Muscle layer of colon (tissue), 2 donors: ENCODE measurements at regions not wholly inside any gene's neighbourhood (a gene's known extent, or its start where the extent isn't known, plus 50 kb on each side); places are given as distances from the start of the nearest gene placed in this dataset.

Source experiments
- H3K27ac ChIP-seq: one replicate; pipeline ENCODE4 v1.7.0; 2013; ENCODE audit warnings: low read depth, mild to moderate bottlenecking, low read length, moderate library complexity
- H3K27me3 ChIP-seq, 2 donors: one replicate each; pipeline ENCODE4 v1.7.0; 2013; ENCODE audit warnings: low read length in 2 of 2, mild to moderate bottlenecking in 2 of 2; ENCODE audit not compliant: insufficient read depth in 2 of 2, control insufficient read depth in 1 of 2
- H3K36me3 ChIP-seq: one replicate; pipeline ENCODE4 v1.7.0; 2013; ENCODE audit warnings: mild to moderate bottlenecking, low read length; ENCODE audit not compliant: insufficient read depth
- H3K4me1 ChIP-seq: one replicate; pipeline ENCODE4 v1.7.0; 2013; ENCODE audit warnings: mild to moderate bottlenecking, low read length; ENCODE audit not compliant: insufficient read depth
- H3K4me3 ChIP-seq, 2 donors: one replicate each; pipeline ENCODE4 v1.7.0; 2013; ENCODE audit warnings: low read length in 2 of 2, low read depth in 1 of 2, mild to moderate bottlenecking in 1 of 2, moderate library complexity in 1 of 2
- H3K9ac ChIP-seq: one replicate; pipeline ENCODE4 v1.7.0; 2013; ENCODE audit warnings: low read length
- H3K9me3 ChIP-seq: one replicate; pipeline ENCODE4 v1.7.0; 2013; ENCODE audit warnings: mild to moderate bottlenecking, low read length
- donor health status: abdominal sarcoma.
- donor health status: Adenocarcinoma of cecum.

DNA sequence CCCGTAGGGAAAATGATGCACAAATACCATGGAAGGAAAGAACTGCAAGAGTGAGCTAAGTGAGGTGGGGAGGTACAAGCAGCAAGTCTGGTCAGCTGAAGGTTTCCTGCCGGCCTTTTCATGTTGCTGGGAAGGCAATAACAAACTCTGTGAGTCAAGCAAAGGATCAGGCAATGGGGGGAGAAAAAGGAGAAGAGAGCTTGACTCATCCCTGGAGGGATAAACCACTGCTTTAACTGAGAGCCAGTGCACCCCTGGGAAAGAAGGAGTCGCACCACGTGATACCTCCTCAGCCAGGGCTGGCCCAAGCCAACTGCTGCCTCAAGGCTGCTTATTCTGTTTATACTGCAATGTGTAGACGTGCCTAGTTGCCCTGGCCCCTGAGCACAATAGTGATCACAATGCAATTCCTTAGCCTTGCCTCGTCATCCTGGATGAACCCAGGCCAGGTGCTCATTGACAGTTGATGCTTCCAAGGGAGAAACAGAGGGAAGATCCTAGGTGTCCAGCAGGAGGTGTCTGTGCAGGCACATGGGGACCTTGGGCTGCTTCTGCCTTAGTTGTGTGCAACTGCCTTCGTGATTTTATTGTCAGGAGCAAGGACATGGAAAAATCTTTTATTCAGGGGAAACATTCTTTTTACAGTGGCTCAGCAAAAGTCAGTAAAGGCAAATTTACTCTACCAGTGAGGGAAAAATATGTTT is 203.0 kb upstream of the TUT7 start:
- Histone ChIP-seq H3K9me3 (no peaks in the 10 kb centered on the region), H3K9ac (no peak overlapping the region), H3K36me3 (no peaks in the 10 kb centered on the region), H3K4me3 (no peak overlapping the region), H3K4me1 (peaks cover 13% of the 10 kb centered on the region), H3K27me3 (no peaks in the 10 kb centered on the region), H3K27ac (no peak overlapping the region)

DNA sequence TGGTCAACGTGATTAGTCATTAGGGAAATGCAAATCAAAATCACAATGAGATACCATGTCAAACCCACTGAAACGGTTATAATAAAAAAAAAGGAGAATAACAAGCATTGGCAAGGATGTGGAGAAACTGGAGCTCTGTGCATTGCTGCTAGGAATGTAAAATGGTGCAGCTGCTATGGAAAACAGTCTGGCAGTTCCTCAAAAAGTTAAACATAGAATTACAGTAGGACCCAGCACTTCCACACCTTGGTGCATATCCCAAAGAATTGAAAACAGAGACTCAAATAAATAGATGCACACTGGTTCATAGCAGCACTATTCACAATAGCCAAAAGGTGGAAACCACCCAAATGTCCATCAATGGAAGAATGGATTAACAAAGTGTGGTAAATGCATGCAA is 201.5 kb upstream of the TUT7 start:
- no peaks in the 10 kb centered on the region for H3K9me3 ChIP-seq
- H3K27me3 ChIP-seq = no peaks in the 10 kb centered on the region
- H3K36me3 ChIP-seq = no peaks in the 10 kb centered on the region
- no peak overlapping the region for H3K9ac ChIP-seq
- no peak overlapping the region for H3K4me3 ChIP-seq
- H3K4me1 ChIP-seq = peaks cover 13% of the 10 kb centered on the region
- no peak overlapping the region for H3K27ac ChIP-seq

DNA sequence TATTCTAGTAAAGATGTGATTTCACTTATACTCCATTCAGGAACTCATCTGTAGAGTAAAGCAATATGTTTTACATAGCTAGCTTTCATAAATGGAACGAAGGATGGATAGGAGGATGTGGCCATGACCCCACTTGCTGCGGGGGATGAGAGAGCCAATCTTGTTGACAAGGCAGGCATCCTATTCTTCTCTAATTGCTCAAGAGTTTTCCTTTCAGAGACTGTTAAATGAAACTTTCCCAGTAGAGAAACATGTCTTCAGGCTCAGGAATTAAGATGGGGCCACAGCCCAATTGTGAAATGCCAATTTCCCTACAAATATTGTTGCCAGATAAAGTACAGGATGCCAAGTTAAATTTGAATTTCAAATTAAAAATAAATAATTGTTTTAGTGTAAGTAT is 196.2 kb upstream of the TUT7 start:
- Histone ChIP-seq H3K27ac (no peak overlapping the region), H3K4me1 (no peaks in the 10 kb centered on the region), H3K9me3 (no peaks in the 10 kb centered on the region), H3K9ac (no peak overlapping the region), H3K36me3 (no peaks in the 10 kb centered on the region), H3K4me3 (no peak overlapping the region), H3K27me3 (no peaks in the 10 kb centered on the region)

DNA sequence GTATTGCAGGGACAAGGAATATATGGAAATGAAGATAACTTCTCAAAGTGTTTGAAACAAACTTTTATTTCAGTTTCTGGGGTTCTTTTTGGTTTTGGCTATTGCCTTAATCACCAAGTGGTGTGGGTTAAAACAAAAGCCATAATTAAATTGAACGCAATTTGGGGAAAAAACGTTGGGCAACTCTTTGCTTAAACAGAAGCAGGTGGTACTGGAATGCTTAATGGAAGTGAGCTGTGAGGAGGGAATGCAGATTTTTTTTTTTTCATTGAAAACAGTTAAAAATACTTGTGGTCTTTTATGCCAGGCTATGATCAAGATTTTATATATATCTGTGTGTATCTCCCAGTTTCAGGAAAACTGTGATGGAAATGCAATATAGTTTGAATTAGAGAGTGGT is 195.7 kb upstream of the TUT7 start:
- Histone ChIP-seq H3K4me1 (no peaks in the 10 kb centered on the region), H3K27ac (no peak overlapping the region), H3K9me3 (no peaks in the 10 kb centered on the region), H3K36me3 (no peaks in the 10 kb centered on the region), H3K4me3 (no peak overlapping the region), H3K27me3 (no peaks in the 10 kb centered on the region), H3K9ac (no peak overlapping the region)

DNA sequence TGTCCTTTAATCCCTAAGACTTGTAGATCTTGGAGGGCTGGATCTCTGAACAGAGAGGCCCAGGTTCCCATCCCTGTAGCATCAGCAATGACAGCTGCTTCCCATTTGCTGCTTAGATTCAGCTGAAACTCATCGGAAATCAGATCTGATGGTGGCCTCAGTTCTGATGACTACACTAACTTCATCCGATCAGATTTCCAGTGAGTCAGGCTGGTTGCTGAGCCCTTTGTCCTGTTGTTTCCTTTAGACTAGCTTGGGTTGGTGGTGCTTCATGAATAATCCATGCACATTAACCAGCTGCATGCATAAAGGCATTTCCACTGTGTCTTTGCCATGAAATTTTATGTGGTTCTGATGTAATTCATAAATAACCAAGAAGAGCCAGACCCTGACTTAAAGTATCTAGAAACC is 195.2 kb upstream of the TUT7 start:
- H3K9me3 ChIP-seq = no peaks in the 10 kb centered on the region
- H3K27ac ChIP-seq = no peak overlapping the region
- no peaks in the 10 kb centered on the region for H3K4me1 ChIP-seq
- no peaks in the 10 kb centered on the region for H3K27me3 ChIP-seq
- H3K9ac ChIP-seq = no peak overlapping the region
- H3K4me3 ChIP-seq = no peak overlapping the region
- H3K36me3 ChIP-seq = no peaks in the 10 kb centered on the region

DNA sequence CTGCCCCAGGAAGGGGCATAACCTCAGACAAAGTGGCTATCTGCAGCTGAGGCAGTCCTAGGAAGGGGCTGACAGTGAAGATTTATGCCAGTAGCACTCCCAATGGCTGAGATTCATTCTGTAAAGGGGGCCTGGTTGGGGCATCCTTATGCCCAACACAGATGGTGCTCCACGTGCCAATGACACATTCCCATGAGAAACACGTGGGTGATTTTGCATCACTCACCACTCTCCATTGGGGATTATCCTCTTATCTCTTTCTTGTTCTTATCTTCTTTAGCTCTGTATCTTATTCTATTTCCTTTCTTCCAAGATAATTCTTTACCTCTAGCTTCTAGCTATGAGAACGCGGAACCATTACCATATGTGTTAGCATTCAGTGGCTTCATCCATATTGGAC is 194.0 kb upstream of the TUT7 start:
- Histone ChIP-seq H3K4me1 (no peaks in the 10 kb centered on the region), H3K4me3 (no peak overlapping the region), H3K27ac (no peak overlapping the region), H3K9me3 (no peaks in the 10 kb centered on the region), H3K36me3 (no peaks in the 10 kb centered on the region), H3K27me3 (no peaks in the 10 kb centered on the region), H3K9ac (no peak overlapping the region)

DNA sequence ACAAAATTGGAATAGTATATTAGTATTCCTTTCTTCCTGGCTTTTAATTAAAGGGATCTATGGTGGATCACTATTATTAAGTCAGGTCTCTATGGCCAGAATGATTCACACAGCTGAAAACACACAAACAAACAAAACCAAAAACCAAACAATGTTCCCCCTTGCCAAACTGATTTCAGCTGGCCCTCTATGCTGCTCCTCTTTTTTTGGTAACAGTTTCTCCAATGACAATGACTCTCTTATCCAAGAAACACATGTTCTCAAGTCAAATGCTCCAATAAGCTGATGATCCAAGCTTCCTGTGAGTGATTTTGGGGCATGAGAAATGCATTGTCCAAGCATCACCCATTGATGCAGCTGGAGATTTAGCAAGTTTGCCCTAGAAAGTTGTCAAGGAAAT is 193.4 kb upstream of the TUT7 start:
- no peaks in the 10 kb centered on the region for H3K27me3 ChIP-seq
- H3K4me1 ChIP-seq = no peaks in the 10 kb centered on the region
- no peak overlapping the region for H3K9ac ChIP-seq
- no peak overlapping the region for H3K27ac ChIP-seq
- no peak overlapping the region for H3K4me3 ChIP-seq
- no peaks in the 10 kb centered on the region for H3K9me3 ChIP-seq
- no peaks in the 10 kb centered on the region for H3K36me3 ChIP-seq

DNA sequence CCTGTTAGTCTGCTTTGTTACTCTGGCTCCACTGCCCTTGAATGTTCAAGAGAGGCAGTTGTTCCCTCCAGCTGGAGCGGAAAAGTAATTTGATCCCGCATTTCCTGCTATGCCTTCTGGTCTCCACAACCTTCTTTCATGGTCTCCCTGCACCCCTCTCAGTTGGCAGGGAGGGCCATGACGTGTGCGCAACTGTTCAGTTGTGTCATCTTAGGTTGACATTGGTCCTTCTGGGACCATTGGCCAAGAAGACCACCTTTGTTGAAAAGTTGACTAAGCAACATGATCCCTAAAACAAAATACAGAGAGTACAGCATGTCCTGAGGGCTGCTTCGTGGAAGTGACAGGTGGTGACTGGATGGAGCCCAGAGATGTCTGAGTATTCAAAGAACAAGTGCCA is 192.5 kb upstream of the TUT7 start:
- Histone ChIP-seq H3K9ac (no peak overlapping the region), H3K4me3 (no peak overlapping the region), H3K36me3 (no peaks in the 10 kb centered on the region), H3K27ac (no peak overlapping the region), H3K4me1 (no peaks in the 10 kb centered on the region), H3K9me3 (no peaks in the 10 kb centered on the region), H3K27me3 (no peaks in the 10 kb centered on the region)

DNA sequence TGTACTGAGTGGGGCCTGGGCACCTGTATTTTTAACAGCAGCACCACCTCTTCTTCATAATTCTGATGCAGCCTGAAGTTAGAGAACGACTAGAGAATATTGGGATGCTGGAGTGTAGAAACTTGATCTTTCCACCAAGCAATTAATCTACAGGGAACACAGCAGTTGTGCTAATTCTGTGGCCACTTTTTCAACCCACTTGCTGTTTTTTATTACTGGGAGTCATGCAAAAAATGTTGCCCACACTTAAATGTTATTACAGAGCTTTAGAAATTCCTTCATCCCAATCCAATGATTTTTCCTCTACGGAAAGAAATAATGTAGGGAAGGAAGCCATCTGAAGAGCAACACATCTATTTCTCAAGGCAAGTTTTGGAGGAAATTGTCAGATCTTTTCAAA is 190.9 kb upstream of the TUT7 start:
- H3K9ac ChIP-seq = no peak overlapping the region
- no peak overlapping the region for H3K27ac ChIP-seq
- H3K4me1 ChIP-seq = no peaks in the 10 kb centered on the region
- no peaks in the 10 kb centered on the region for H3K27me3 ChIP-seq
- H3K36me3 ChIP-seq = no peaks in the 10 kb centered on the region
- no peak overlapping the region for H3K4me3 ChIP-seq
- H3K9me3 ChIP-seq = no peaks in the 10 kb centered on the region

DNA sequence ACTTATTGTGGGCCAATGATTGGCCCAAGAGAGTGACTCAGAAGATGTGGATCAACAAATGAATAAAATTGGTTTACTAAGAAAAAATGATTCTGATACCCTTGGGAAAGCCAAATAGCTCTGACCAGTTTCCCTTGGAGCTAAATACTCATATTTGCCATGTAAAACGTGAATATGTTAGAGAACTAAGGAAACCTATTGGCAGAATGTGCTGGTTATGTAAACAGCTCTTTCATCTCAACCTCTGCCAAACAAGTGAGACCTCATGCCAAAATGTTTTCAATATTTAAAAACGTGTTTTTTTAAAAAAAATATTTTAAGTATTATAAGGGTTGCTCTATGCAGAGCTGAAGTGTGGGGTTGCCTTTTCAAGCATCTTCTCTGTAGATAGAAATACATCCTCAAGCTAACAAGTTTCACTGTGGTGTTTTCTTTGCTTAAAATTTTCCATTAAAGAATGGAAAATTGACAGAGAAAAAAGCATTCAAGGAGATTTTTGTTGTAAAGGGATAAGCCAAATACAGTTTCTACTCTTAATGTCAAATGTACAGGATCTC is 186.9 kb upstream of the TUT7 start:
- Histone ChIP-seq H3K4me1 (no peaks in the 10 kb centered on the region), H3K9me3 (no peaks in the 10 kb centered on the region), H3K36me3 (no peaks in the 10 kb centered on the region), H3K4me3 (no peak overlapping the region), H3K27ac (no peak overlapping the region), H3K9ac (no peak overlapping the region), H3K27me3 (no peaks in the 10 kb centered on the region)

DNA sequence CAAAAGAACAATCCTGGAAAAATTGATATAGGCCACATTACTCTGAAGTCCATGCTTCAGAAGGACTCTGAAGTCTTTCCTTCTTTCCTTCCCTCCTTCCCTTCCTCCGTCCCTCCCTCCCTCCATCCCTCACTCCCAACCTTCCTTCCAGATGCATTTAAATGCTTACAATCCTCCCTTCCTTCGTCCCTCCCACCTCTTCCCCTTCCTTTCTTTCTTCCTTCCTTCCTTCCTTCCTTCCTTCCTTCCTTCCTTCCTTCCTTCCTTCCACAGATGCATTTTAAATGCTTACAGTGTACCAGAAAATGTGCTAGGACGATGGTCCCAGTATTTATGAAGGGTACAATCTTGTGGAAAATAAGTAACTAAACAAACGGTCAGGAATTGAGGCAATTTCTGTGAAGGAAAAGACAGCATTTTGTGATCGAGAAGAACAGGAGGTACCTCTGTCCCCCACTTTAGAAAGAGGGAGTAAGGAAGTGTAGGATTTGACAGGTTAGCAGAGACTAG is 181.3 kb upstream of the TUT7 start:
- Histone ChIP-seq H3K4me3 (no peak overlapping the region), H3K9me3 (no peaks in the 10 kb centered on the region), H3K27ac (no peak overlapping the region), H3K4me1 (peaks cover 5% of the 10 kb centered on the region), H3K27me3 (no peaks in the 10 kb centered on the region), H3K36me3 (no peaks in the 10 kb centered on the region), H3K9ac (no peak overlapping the region)
